GM12891 (cell line): ENCODE measurements at regions not wholly inside any gene's neighbourhood (a gene's known extent, or its start where the extent isn't known, plus 50 kb on each side); places are given as distances from the start of the nearest gene placed in this dataset.

Experiments
- PAX5 ChIP-seq: IDR thresholded peaks from 2 replicates; pipeline ENCODE4 v1.6.1; 2011; ENCODE audit warnings: low read length, moderate library complexity, mild to moderate bottlenecking; ENCODE audit not compliant: insufficient read depth, severe bottlenecking
- POLR2A ChIP-seq: IDR thresholded peaks from 2 replicates; pipeline ENCODE4 v1.6.1; 2011; ENCODE audit warnings: low read depth, low read length, control low read depth
- POLR2AphosphoS5 ChIP-seq: IDR thresholded peaks from 2 replicates; pipeline ENCODE4 v1.6.1; 2011; ENCODE audit warnings: low read depth, low read length, control low read depth
- SPI1 ChIP-seq: IDR thresholded peaks from 2 replicates; pipeline ENCODE4 v1.6.1; 2011; ENCODE audit warnings: low read depth, low read length, control low read depth
- TAF1 ChIP-seq: IDR thresholded peaks from 2 replicates; pipeline ENCODE4 v1.6.1; 2011; ENCODE audit warnings: low read depth, low read length, control low read depth

DNA sequence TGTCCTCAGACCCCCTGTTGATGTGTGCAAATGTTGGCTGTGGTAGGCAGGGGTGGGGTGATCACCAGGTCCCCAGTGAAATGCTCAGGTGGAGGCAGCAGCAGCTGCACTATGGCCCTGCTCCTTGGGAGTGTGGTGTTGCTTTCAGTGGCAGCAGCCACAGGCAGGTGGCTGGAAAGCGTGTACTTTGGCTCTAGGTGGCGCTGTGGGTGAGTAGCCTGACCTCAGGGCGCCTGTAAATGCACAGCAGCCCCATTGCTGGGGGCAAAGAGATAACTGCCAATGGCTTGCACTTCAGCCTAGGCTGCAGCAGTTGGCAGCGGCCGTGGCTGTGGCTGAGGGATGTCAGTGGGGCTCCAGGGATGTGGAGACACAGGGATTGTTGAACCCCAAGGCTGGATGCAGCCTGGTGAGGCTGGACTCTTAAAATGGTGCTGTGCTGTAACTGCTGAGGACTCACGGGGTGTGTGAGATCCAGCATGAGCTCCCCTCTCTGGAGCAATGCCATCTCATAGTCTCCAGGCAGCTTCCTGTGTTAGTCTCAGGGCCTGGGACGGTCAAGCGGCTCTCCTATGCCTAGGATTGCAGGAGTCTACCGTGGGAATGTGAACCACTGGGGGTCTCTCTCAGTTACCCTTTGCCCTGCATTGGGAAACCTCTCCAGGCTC lies 421.7 kb upstream of the HTR2C start:
- TF ChIP-seq POLR2A (no peak), POLR2AphosphoS5 (no peak), TAF1 (no peak), PAX5 (no peak), SPI1 (no peak)
